Stimulated activated CD4-positive, alpha-beta T cell treated with anti-CD3 and anti-CD28 coated beads, Interleukin-15, amount 100 ng/mL, for 24 hours (primary cell): ENCODE measurements at regions not wholly inside any gene's neighbourhood (a gene's known extent, or its start where the extent isn't known, plus 50 kb on each side); places are given as distances from the start of the nearest gene placed in this dataset.
"Not testable (repeated sequence)": the region's sequence is repeated elsewhere in the genome, so short reads cannot be mapped to it uniquely, and the experiment has no call there.

Experiments used
- DNase-seq: peaks from one replicate; pipeline ENCODE4 v3.0.0-alpha.2; 2020

DNA sequence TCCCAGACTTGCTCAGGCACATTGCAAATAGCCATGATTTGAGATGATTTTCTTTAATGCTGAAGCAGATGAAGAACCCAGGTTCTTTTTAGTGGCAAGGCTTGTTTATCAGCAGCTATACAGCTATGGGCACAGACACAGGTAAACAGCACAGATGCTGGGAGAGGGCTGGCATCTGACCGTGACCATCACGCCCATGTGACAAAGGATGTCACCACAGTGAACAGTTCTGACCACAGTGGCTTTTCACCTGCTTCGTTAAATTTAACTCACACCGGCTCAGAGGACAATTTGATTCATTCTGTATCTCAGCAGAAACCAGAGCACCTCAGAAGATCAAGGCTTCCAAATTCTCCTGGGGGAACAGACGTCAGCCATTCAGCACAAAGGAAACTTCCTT lies 142.6 kb downstream of the CDH26 start:
- no peak for DNase-seq

DNA sequence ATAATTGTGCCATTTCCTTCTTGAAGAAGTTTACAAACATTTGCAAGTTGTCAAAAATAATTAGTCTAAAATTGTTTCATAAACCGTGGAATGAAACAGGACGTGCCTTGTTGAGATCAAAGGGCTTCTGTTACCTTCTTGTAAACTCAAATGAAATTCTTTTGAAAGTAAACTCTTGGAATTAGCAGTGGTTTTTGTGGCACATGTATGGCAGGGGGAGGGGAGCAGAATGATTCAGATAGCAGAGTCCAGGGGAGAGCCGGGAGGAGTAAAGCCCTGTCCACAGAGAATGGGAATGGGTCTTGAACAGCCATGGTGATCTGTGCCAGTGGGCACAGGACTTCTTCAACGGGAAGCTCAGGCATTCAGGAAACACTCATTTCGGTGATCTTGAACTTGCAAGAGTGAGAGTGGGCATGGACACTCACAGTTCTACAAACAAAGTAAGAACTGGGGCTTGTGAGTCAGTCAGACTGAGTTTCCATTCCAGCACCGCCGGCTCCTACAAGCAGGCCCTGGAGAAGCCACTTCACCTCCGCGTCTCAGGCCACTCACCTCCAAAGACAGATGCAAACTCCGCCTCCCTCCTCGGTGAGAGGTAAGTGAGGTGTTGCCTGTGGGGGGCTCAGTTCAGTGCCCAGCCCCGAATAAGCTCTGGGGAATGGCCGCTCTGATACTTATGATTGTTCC lies 143.1 kb downstream of the CDH26 start:
- DNase-seq = no peak

DNA sequence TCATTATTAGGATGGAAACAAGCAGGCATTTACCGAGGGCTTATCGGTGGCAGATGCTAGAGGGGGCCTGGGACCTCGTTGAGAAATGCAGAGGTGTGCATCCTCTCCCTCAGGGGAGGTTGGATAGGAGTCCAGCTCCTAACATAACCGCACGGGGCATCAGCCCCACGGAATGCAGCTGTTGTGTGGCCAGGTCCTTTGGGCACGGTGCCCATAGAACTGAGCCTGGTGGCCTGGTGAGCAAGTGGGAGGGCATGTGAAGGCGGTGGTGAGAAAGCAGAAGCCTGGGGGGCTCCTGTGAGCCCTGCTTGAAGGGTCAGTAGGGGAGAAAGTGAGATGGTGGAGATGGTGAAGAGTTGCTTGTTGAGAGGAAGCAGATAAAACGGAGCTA lies 143.7 kb downstream of the CDH26 start:
- no peak for DNase-seq

DNA sequence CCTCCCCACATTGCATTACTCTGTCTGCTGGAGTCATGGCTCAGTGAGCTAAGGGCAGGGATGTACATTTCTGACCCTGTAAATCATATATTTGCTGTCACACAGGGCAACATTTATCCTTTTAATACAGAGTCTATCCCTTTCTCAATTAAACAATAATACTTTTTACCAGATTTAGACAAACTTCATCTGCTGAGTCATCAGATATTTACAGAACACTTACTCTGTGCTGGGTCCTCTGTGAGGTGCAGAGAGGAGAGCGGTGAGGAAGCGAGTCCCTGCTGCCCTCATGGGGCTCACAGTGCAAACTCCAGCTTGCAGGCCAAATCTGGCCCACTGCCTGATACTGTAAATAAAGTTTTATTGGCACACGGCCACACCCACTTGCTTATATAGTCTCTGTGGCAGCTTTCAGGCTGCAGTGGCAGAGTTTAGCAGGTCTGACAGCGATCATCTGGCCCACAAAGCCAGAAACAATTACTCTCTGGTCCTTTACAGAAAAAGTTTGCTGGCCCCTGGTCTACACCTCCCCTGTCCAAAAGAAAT lies 144.5 kb downstream of the CDH26 start:
- no peak for DNase-seq

DNA sequence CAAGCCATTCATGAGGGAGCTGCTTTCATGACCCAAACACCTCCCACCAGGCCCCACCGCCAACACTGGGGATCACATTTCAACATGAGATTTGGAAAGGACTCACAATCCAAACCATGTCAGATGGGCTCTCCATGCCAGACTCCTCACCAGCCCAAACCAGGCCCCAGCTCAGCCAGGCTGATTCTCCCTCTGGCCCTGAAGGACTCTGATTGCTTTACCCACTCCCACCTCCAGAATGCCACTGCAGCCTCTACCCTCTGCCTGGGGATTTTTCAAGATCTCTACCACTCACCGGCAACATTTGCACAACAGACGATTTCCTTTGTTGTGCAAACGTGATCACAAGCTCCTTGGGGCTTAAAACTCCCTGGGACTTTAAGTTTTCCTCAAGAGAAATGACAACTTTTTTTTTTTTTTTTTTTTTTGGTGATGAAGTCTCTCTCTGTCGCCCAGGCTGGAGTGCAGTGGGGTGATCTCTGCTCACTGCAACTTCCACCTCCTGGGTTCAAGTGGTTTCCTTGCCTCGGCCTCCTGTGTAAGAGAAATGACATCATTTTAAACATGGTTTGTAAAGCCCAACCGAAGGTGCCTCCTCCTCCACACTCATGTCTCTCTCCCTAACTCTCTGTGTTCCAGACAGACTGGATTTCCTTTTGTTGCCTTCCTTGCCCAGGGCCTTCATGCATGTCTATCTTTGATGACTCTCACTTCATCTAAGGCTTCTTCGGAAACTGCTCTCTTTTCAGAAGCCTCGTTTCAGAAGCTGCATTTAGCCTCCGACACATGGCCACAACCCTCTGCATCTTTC lies 147.0 kb downstream of the CDH26 start:
- no peak for DNase-seq

DNA sequence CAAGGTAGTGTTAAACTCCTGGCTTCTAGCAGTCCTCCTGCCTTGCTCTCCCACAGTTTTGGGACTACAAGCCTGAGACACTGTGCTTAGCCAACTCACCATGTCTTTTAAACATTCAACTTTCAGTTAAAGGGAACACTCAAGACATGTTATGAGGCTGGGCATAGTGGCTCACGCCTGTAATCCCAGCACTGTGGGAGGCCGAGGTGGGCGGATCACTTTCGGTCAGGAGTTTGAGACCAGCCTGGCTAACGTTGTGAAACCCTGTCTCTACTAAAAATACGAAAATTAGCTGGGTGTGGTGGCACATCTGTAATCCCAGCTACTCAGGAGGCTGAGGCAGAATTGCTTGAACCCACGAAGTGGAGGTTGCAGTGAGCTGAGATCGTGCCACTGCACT lies 148.0 kb downstream of the CDH26 start:
- DNase-seq = not testable (repeated sequence)

DNA sequence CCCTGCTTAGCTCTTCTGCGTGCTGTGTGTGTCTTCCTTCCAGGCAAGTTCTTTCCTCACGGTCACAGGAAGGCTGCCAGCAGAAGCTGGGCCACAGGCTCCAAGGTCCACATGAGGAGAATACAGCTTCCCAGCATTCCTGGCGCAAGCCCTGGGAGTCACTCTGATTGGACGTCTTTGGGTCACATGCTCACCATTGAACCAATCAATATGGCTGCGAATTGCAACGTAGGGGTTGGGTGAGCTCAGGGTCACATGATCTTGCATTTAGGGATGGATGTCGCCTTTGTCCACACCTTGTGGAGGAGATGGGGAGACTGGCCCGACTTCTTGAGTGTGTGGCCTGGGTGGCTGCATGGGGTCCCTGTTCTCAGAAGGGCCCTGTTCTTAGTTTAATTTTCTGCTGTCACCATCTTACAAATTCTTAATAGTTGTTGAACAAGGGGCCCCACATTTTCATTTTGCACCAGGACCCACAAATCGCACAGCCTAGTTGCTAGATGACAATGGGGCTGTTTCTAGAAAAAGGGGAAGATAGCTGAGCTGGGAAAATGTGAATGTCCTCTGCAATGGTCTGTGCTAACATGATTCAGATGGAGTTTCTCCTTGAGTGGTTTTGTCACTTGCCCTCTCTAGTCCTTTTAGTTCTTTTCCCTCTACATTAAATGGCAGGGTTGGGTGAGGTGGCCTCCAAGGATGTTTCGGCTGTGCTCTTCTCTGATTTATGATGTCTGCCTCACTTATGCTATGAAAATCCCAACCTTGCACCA lies 149.6 kb downstream of the CDH26 start:
- no peak for DNase-seq

DNA sequence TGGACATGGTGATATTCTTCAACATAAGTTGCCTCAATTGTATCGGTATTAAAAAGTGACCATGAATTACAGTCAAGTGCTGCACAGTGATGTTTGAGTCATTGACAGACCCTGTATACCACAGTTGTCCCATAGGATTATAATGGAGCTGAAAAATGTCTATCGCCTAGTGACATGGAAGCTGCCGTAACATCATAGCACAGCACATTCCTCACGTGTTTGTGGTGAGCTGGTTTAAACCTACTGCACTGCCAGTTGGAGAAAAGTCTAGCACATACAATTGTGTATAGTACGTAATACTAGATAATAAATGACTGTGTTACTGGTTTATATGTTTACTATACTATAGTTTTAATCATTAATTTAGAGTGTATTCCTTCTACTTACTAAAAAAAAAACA lies 150.2 kb downstream of the CDH26 start:
- no peak for DNase-seq

DNA sequence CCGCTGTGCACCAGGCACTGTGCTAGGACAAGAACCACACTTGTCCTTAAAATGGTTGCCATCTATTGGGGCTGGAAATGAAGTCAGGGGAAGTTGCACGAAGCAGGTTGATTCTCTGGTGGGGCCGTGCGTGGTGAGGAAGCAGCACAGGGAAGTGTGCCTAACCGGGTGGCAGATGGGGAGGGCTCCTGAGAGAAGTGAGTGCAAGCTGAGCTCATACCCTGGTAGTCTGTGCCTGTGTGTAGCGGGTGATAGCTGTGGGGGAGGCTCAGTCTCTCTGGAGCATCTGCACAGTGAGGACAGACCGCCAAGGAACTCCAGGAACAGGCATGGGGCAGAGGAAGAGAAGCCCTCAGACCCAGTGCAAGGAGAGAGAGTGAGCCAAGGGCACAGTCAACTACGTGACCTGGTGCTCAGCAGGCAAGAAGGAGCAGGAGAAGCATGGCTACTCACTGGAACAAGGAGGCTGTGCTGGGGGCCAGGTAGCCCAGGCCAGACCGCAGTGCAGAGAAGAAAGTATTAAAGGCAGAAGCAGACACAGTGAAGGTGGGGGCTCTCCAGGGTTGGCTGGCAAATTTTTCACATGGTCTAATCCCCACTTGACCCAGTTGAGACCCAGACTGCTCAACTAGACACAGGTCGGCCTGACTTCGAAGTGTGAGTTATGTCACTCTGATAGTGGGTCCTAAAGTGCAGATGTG lies 155.0 kb downstream of the CDH26 start:
- DNase-seq = no peak

DNA sequence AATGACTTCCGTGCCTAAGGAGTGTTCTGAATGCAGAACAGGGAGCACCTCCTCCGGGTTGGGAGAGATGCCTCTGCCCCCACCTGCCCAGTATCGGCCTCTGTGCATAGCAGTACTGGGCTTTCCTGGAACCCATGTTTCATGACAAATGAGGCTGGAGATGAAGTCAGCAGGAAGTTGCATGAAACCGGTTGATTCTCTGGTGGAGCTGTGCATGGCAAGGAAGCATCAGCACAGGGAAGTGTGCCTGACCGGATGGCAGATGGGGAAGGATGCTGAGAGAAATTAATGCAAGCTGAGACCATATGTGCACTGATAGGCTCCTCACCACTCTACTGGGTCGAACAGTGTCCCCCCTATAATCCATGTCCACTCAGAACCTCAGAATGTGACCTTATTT lies 155.5 kb downstream of the CDH26 start:
- DNase-seq = no peak

DNA sequence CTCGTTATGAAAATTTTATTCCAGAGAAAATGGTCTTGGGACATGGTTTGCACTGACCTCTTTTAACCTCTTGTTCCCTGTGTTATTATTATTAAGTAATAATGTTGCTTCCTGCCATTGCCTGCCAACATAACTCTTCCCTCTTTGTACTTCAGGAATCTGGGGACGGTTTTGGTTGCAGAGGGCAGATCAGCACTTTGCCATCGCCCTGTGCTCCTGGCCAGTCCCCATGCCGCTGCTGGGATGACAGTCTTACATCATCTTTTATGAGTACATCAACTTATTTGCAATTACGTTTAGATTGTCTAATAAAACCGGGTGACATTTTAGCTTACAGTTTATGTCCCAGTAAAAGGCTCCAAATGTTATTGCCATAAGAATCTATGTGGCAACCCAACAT lies 157.2 kb downstream of the CDH26 start:
- DNase-seq = no peak

DNA sequence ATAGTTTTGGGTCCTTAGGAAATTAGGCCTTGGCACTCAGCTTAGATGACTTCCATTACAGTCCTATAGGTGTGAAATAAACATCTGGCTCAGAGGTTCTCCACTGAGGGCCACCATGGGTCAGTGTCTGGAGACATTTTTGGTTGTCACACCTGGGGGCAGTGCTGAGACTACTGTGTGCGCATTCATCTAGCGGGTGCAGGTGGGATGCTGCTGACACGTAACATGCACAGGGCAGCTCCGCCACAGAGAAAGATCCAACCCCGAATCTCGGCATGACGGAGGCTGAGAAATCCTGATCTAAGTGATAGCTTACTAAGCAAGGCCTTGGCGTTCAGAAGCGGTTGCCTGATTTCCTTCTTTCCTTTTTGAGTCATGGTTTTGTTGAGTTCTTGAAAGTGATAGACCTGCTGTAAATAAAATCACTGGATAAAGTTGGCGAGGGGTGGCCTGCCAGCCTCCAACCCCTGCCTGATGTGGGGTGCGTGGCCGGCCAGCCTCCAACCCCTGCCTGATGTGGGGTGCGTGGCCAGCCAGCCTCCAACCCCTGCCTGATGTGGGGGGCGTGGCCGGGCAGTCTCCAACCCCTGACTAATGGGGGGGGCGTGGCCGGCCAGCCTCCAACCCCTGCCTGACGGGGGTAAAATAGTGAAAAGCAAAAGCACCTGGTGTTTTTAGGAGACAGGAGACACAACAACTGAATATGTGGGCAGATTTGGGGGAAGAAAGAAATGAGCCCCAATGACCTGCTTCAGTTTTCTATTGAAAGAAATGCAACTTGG lies 158.1 kb downstream of the CDH26 start:
- no peak for DNase-seq

DNA sequence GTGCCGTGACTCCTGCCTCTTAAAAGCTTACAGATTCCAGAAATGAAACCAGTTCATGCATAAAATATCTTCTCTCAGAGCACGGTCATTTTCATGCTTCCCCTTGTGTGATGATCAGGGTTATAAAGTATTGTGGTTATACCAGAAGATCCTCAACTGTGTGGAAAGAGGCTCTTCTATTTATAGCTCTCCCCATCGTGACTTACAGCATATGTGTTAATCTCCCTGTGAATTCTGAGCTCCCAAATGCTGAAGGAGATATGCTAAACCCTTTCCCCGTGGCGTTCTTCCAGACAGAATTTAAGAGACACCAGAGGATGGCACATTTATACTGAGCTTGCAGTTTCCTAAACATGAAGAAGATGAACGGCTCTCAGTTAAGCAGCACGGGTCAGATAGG lies 158.8 kb downstream of the CDH26 start:
- DNase-seq = no peak

DNA sequence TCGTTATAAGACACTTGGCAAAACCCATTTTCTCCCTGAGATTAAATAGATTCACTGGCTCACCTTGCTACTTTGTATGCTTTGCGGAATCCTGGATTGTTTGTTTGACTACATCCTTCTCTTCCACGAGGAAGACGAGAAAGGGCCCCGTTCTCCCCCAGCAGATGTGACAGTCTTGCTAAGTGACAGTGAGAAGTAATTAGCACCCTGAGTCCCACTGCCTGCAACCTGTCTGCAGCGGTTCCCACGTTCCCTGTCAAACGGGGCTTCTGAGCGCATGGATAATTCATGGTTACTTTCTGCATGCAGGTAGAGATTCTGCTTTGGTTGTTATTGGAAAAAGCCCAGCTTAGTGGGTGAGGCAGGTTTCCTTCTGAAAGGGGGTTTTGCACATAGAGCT lies 163.7 kb downstream of the CDH26 start:
- no peak for DNase-seq

DNA sequence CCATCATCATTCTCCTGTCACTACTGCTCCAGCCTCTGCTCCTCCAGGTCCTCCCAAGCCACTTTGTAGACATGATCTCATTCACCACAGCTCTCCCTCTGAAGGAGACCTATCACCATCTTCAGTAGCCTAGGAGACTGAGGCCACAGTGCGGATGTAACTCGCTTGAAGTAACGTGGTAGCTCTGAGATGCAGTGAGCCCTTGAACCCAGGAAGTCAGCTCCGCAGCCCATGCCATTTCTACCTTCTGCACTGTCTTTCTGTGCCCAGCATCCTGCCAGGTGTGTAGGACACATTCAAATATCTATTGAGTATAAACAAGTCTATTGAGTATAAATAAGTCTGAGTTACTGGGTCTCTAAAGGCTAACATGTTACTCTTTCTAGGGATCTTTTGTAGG lies 164.4 kb downstream of the CDH26 start:
- DNase-seq = no peak

DNA sequence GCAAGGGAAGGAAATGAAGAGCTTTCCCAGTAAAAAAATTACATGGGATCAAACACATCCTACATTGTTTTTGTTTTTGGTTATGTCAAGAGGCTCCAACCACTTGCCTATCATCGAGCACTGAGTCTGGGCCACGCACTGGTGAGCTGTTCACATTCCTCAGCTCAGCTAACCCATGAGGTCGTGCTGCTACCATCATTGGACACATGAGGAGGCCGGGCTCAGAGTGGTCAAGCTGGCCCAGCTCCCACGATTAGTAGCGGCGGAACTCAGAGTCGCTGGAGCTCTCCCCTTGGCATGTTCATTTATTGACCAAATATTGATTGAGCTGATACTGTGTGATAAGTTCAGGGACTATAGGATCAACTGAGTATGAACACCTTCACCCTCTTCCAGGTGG lies 164.9 kb downstream of the CDH26 start:
- DNase-seq = no peak

DNA sequence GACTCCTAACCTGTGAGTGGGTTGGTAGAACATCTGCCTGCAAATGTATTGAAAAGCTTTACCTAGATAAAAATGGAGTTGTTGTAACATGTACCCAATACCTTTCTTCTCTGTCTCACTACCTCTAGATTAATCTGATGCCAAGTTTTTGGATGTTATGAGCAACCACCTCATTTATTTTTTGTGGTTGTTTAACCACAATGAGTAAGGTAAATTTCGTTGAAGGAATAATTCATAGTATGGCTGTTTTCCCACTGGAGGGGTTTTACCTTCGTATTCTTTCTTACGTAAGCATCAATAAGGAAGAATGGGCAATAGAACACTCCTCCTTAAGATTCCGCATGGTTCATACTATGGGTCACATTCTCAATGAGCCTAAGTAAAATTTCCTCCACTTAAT lies 165.4 kb downstream of the CDH26 start:
- DNase-seq = no peak

DNA sequence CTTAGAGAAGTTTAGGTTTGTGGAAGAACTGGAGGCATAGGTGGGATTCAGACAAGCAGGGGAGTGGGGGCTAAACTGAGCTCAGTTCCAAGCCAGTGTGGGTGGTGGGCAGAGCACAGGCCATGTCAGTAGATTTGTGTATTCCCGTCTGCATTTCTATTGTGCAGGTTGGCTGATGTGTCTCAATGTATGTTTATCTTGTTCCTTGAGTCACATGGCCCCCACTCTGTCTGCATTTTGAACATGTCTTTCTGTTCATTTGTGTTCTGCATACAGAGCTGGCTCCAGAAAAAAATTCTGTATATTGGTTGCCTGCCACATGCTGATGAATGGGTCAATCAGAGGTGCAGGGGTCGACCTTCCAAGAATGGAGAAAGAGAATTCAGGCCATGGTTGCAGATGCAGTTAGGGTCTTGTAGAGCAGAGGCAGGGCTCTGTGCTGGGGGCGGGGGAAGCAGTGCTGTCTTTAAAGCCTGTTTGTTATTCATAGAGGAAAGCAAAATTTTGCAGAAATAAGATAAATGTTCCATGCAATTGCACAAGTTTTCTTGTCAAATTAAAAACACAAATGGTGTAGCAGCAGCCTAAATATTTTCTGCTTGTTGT lies 166.7 kb downstream of the CDH26 start:
- no peak for DNase-seq

DNA sequence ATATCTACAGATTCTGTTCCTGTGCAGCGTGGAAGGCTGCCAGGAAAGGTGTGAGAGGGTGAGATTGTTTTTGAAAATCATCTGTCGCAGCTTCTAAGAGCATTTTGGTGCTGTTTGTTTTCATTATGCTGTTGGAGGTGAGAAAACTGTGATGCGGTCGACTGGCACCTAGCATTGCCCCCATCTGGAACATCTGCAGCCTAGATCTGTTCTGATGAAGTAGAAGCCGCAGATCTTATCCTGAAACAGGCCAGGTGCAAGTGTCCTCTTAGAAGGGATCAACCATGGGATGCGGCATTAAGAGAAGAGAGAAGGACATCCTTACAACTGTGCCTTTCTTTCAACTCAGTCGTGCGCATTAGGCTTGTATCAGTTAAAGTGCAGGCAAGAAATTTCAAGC lies 167.3 kb downstream of the CDH26 start:
- DNase-seq = no peak

DNA sequence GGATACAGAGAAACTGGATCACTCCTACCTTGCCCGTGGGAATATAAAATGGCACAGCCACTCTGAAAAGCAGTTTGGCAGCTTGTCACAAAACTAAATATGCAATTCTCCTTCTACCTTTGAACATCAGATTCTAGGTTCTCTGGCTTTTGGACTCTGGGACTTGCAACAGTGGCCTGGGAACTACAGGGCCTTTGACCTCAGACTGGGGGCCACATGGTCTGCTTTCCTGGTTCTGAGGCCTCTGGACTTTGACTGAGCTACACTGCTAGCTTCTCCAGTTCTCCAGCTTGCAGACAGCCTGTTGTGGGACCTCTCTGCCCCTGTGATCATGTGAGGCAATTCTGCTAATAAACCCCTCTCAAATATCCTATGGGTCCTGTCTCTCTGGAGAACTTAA lies 168.8 kb downstream of the CDH26 start:
- no peak for DNase-seq

DNA sequence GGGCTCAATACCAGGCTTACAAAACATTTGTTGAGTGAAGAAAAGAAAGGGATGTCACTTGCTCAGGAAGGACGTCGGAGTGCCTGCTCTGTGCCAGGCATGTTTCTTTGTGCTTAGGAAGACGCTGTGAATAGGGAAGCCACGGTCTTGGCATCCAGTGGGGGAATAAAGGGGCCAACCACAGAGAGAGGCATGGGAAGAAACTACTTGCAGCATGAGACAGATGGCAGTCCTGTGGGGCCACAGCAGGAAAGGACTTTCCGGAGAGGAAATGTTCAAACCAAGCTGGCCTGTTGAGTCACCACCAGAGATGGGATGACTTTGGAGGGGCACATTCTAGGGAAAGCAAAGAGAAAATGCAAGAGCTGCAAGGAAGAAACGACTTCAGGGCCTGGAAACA lies 173.2 kb downstream of the CDH26 start:
- DNase-seq = no peak
